ENCODE measurements at regions not wholly inside any gene's neighbourhood (a gene's known extent, or its start where the extent isn't known, plus 50 kb on each side); places are given as distances from the start of the nearest gene placed in this dataset.

DNA sequence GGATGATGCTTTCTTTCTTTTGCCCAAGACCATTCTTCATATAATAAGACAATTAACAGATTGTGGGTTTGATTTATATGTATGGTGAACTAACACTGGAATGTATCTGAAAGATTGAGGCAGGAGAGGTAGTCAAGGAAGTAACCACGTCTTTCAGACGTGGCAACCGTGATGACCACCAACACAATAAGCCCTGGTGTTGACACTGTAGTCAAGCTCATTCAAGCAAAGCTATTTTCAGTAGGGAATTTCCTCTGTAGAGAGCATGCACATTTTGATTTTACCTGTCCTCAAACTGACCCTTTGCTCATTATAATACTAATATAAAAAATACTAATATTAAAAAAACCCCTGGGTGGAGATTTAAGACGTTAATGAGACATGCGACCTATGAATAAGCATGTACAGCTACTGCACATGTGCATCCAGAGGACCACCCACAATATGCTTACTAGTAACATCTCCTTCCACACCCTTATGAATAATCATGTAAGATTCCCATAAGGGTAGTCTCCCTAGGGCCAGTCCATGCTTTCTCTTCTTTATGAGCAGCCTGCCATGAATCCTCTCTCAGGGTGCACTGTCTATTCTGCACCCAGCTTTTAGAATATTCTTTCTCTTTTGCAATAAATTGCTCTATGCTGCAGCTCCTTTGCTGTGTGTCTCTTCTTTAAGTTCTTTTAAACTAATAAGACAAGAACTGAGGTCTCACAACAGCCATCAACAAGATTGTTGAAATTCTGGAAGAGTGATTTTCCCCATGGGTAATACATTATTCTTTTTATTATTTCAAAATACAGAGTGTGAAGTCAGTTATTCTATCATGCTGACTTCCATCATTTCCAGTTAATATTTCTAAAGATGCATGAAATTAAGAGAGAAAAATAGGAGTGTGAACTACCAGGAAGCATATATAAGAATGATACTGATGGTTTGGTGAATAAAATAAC, 151.3 kb upstream of the NPVF start:
- TF ChIP-seq, protein P1, sequence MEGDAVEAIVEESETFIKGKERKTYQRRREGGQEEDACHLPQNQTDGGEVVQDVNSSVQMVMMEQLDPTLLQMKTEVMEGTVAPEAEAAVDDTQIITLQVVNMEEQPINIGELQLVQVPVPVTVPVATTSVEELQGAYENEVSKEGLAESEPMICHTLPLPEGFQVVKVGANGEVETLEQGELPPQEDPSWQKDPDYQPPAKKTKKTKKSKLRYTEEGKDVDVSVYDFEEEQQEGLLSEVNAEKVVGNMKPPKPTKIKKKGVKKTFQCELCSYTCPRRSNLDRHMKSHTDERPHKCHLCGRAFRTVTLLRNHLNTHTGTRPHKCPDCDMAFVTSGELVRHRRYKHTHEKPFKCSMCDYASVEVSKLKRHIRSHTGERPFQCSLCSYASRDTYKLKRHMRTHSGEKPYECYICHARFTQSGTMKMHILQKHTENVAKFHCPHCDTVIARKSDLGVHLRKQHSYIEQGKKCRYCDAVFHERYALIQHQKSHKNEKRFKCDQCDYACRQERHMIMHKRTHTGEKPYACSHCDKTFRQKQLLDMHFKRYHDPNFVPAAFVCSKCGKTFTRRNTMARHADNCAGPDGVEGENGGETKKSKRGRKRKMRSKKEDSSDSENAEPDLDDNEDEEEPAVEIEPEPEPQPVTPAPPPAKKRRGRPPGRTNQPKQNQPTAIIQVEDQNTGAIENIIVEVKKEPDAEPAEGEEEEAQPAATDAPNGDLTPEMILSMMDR (IDR thresholded peaks at IDR 0.05) = no peak
- TF ChIP-seq POLR2A (IDR thresholded peaks at IDR 0.05) = no peak

Measured in adrenal gland (tissue), 5 donors.